ENCODE measurements at regions not wholly inside any gene's neighbourhood (a gene's known extent, or its start where the extent isn't known, plus 50 kb on each side); places are given as distances from the start of the nearest gene placed in this dataset.
"Not testable (repeated sequence)": the region's sequence is repeated elsewhere in the genome, so short reads cannot be mapped to it uniquely, and the experiment has no call there.

- H3K4me3 ChIP-seq (ENCODE audit: control insufficient read depth, low read depth, low read length): no peak overlapping the region
- DNase-seq (ENCODE audit: low read depth): no peak
- no peak for TF ChIP-seq CTCF (IDR thresholded peaks at IDR 0.05; ENCODE audit: control insufficient read depth, insufficient read depth, low read depth, low read length, missing control alignments)
Measured at GRCh38 chr4:107349266-107349665, 313.2 kb upstream of the DKK2 start.

GRCh38 chr4:107348188-107349050 lies 312.3 kb upstream of the DKK2 start:
- no peak overlapping the region for H3K4me3 ChIP-seq (ENCODE audit: control insufficient read depth, low read depth, low read length)
- no peak for TF ChIP-seq CTCF (IDR thresholded peaks at IDR 0.05; ENCODE audit: control insufficient read depth, insufficient read depth, low read depth, low read length, missing control alignments)
- no peak for DNase-seq (ENCODE audit: low read depth)

- no peak overlapping the region for H3K4me3 ChIP-seq (ENCODE audit: control insufficient read depth, low read depth, low read length)
- no peak for DNase-seq (ENCODE audit: low read depth)
- TF ChIP-seq CTCF (IDR thresholded peaks at IDR 0.05; ENCODE audit: control insufficient read depth, insufficient read depth, low read depth, low read length, missing control alignments): no peak
Measured at GRCh38 chr4:107333518-107333917, 297.4 kb upstream of the DKK2 start.

GRCh38 chr4:107332656-107333055 lies 296.5 kb upstream of the DKK2 start:
- DNase-seq (ENCODE audit: low read depth); H3K4me3 ChIP-seq (ENCODE audit: control insufficient read depth, low read depth, low read length): not testable (repeated sequence)

- no peak overlapping the region for H3K4me3 ChIP-seq (ENCODE audit: control insufficient read depth, low read depth, low read length)
- no peak for DNase-seq (ENCODE audit: low read depth)
- no peak for TF ChIP-seq CTCF (IDR thresholded peaks at IDR 0.05; ENCODE audit: control insufficient read depth, insufficient read depth, low read depth, low read length, missing control alignments)
Measured at GRCh38 chr4:107330916-107331315, 294.8 kb upstream of the DKK2 start.

GRCh38 chr4:107319386-107319785 lies 283.3 kb upstream of the DKK2 start:
- no peak for TF ChIP-seq CTCF (IDR thresholded peaks at IDR 0.05; ENCODE audit: control insufficient read depth, insufficient read depth, low read depth, low read length, missing control alignments)
- DNase-seq (ENCODE audit: low read depth): no peak
- no peak overlapping the region for H3K4me3 ChIP-seq (ENCODE audit: control insufficient read depth, low read depth, low read length)

- no peak overlapping the region for H3K4me3 ChIP-seq (ENCODE audit: control insufficient read depth, low read depth, low read length)
- TF ChIP-seq CTCF (IDR thresholded peaks at IDR 0.05; ENCODE audit: control insufficient read depth, insufficient read depth, low read depth, low read length, missing control alignments): no peak
- no peak for DNase-seq (ENCODE audit: low read depth)
Measured at GRCh38 chr4:107318078-107318477, 282.0 kb upstream of the DKK2 start.

Measured in AG09309 (cell line).